ENCODE measurements at regions not wholly inside any gene's neighbourhood (a gene's known extent, or its start where the extent isn't known, plus 50 kb on each side); places are given as distances from the start of the nearest gene placed in this dataset.

GRCh38 chr1:4353090-4353856, 301.1 kb upstream of the AJAP1 start:
- WGBS, 2 experiments (ENCODE audit: extremely low coverage in 2 of 2, insufficient read length in 1 of 2) = 35% methylated on average over 5 of the region's 13 CpGs; no CpG with 5 or more reads in 1 of the 2 experiments

More at GRCh38 chr1:4353090-4353856, 301.1 kb upstream of the AJAP1 start:
- Histone ChIP-seq H4K91ac (ENCODE audit: insufficient read depth, low read depth, low read length) (no peak overlapping the region), H2BK5ac (ENCODE audit: low read depth, low read length, poor library complexity, severe bottlenecking) (no peak overlapping the region), H2AK9ac (replicated peaks; ENCODE audit: low read depth, low read length, poor library complexity) (no peak overlapping the region), H3K36me3 (ENCODE audit: control insufficient read depth, insufficient read depth, low read length) (no peaks in the 10 kb centered on the region), H3K4ac (ENCODE audit: low read depth, low read length) (no peak overlapping the region), H2BK120ac (ENCODE audit: low read depth, low read length) (no peak overlapping the region), H3K9me1 (ENCODE audit: insufficient read depth, low read length) (no peaks in the 10 kb centered on the region), H3K27ac (ENCODE audit: insufficient read depth, low read length) (no peak overlapping the region), H3K23ac (ENCODE audit: low read depth, low read length) (no peak overlapping the region), H3K56ac (ENCODE audit: extremely low read depth, insufficient read depth, low read length) (no peak overlapping the region), H3K4me1 (ENCODE audit: control insufficient read depth, insufficient read depth, low read length) (no peaks in the 10 kb centered on the region), H3K14ac (replicated peaks; ENCODE audit: low read depth, low read length) (no peak overlapping the region), H4K5ac (ENCODE audit: low read depth, low read length) (no peak overlapping the region), H2BK20ac (ENCODE audit: low read depth, low read length) (no peak overlapping the region), H4K20me1 (ENCODE audit: insufficient read depth, low read length) (no peaks in the 10 kb centered on the region), H4K8ac (ENCODE audit: low read depth in 2 of 2, low read length in 2 of 2) (no peak overlapping the region), H2BK15ac (ENCODE audit: low read depth, low read length) (no peak overlapping the region), H2AK5ac (ENCODE audit: low read depth, low read length) (no peak overlapping the region), H2AFZ (replicated peaks; ENCODE audit: low read length, poor library complexity) (no peak overlapping the region), H3K9ac (ENCODE audit: low read depth, low read length) (no peak overlapping the region), H3K79me1 (ENCODE audit: low read depth in 1 of 2, low read length in 2 of 2) (no peaks in the 10 kb centered on the region), H3K4me3 (ENCODE audit: insufficient read depth, low read depth, low read length) (no peak overlapping the region), H3K18ac (ENCODE audit: low read depth, low read length) (no peak overlapping the region), H3K27me3 (ENCODE audit: control insufficient read depth, insufficient read depth, low read length) (no peaks in the 10 kb centered on the region), H3K9me3 (ENCODE audit: control insufficient read depth, insufficient read depth, low read length) (peaks cover 61% of the 10 kb centered on the region), H3K4me2 (ENCODE audit: low read depth, low read length) (no peak overlapping the region)
- dilution Hi-C loops (cut with HindIII; ENCODE audit: low sequenced_read_pairs, unreplicated experiment) (no loop called here), in situ Hi-C loops (cut with MboI; ENCODE audit: low sequenced_read_pairs) (no loop called here), intact Hi-C loops (cut with micrococcal nuclease) (no loop called here)
- no peak for ATAC-seq (ENCODE audit: low read depth)
- CTCF ChIA-PET = no interaction called here
- TF ChIP-seq MAFK (IDR thresholded peaks at IDR 0.05; ENCODE audit: low read depth, low read length) (no peak), NFE2L2 (IDR thresholded peaks at IDR 0.05; ENCODE audit: low read depth, low read length) (no peak), BHLHE40 (IDR thresholded peaks at IDR 0.05; ENCODE audit: low read depth, low read length) (no peak), USF2 (IDR thresholded peaks at IDR 0.05; ENCODE audit: low read depth, low read length) (no peak), CTCF (conservative IDR thresholded peaks at IDR 0.05; ENCODE audit: low read depth, low read length) (no peak), RFX5 (IDR thresholded peaks at IDR 0.05; ENCODE audit: low read depth, low read length) (no peak), CEBPB (IDR thresholded peaks at IDR 0.05; ENCODE audit: low read depth, low read length) (no peak), FOS (IDR thresholded peaks at IDR 0.05; ENCODE audit: low read depth, low read length) (no peak), RAD21 (IDR thresholded peaks at IDR 0.05; ENCODE audit: low read length) (no peak)
- POLR2A ChIA-PET (ENCODE audit: unreplicated experiment) = no interaction called here
- DNase-seq = no peak
- no TSS peak for BruUV-seq (replicated peaks)
